ENCODE measurements at regions not wholly inside any gene's neighbourhood (a gene's known extent, or its start where the extent isn't known, plus 50 kb on each side); places are given as distances from the start of the nearest gene placed in this dataset.

DNA sequence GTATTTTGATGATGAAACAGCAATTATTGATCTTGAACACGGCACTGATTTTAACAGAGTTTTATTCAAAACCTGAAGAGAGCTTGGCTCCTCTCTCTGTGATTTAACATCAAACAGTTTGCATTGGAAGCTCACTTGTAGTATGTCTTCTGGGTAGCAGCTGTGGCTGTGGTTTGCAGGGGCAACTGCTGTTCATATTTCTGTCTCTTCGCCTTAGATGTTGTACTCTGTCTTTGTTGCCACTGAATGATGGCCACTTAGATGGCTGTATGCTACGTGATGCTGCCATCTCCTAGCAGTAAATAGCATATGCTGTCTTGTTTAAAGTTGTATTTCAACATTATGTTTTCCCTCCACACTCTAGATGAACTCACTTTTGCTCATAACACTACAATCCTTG, 1743.0 kb upstream of the TENM3 start:
- no peak for DNase-seq (ENCODE audit: low spot score)

DNA sequence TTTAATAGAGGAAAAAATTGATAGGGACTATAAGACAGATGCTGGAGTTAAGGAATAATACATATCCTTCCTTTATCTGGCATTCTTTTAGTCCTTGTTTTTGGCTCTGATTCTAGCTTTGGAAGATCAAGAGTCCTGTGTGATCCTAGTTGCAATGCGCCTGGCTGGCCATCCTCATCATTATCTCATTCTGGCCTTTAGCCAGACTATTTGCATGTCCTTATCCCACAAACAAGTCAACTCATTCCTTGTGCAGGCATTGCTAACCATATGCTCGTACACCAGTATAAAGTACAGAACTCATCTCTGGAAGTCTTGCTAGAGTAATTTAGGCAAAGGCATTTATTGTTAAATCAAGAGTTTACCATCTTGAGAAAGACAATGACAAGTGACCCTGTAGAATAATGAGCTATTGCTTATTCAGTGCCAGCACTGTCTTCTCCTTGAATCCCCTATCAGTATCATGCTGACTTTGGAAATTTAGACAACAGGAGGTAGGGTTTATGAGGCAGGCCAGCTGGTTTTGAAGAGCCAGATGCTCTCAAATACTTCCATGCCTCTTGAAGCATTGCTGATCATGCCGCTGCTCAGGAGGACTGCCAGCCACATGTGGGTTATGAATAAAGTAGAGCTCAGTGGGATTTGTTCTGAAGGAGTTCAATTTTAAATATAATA, 1730.3 kb upstream of the TENM3 start:
- DNase-seq (ENCODE audit: low spot score): no peak

DNA sequence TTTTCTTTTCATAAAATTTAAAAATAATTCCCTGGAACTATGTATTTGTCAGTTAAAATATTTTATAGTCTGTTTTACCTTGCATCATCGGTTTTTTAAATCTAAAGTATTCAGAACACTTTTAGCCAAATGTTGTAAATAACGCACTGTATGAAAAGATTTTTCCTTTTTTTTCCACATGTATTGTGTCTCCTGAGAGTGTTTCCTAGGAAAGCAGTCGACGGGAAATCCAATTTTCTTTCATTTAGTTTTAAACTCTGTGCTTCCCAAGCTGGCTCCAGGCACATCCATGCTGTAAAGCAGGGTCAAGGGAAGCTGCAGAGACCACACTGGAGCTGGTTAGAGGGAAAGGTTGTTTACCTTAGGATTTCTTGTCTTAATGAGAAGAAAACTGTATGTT, 1724.3 kb upstream of the TENM3 start:
- DNase-seq (ENCODE audit: low spot score): no peak

DNA sequence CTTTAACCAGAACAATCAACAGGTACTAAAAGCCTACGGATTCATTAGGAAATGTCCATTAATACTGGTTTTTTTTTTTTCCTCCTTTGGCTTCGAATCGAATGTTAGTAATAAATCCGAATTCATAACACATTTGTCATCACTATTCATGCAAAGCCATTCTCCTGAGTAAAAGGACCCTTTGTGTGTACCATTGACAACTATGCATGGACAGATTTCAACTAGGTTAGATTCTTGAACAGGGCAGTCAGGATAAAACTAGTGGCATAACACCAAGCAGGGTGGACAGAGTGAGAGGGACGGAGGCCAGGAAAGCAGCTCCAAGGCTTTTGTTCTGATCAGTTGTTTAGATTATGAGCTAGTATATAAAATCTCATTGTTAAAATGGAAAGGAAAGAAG, 1722.0 kb upstream of the TENM3 start:
- DNase-seq (ENCODE audit: low spot score): no peak

DNA sequence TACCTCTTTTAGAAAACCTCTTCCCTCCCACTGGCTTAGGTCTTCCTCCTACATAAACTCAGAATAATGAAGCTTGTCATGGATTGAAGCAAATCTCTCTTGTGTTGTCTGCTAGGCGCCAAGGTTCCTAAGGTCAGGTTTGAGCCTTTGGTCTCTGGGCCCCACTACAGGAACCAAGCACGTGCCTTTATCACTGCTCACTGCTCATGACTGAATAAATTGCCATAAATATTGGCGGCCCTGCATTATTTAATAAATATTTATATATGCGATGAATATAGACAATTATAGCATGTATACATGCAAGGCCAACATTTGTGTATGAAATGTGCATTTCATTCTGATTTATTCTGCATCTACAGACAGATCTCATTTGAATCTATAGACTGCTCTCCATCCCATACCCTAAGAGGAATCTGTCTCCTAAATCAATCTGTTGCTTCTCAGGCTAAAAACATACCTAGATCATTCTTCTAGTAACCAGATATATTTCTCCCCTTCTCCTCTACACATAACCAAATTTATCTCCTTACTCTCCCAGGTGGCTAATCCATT, 1717.6 kb upstream of the TENM3 start:
- no peak for DNase-seq (ENCODE audit: low spot score)

DNA sequence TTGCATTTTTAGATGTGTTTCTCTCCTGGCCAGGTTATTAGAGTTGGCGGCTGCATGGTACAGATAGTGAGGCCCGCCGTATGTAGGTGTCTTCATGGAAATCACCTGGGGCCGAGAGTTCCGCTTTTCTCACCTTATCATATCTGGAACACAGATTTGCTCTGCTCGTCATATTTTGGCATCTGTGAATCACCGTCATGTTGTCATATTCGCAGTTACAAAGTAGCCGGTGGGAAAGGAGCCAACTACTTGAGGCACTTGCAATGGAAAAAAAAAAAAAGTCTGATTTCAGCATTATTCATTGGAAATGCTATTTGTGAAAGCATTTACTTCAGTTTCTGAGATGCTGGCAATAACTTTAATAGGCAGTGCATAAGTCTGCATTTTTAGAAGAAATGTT, 1715.2 kb upstream of the TENM3 start:
- DNase-seq (ENCODE audit: low spot score): no peak

DNA sequence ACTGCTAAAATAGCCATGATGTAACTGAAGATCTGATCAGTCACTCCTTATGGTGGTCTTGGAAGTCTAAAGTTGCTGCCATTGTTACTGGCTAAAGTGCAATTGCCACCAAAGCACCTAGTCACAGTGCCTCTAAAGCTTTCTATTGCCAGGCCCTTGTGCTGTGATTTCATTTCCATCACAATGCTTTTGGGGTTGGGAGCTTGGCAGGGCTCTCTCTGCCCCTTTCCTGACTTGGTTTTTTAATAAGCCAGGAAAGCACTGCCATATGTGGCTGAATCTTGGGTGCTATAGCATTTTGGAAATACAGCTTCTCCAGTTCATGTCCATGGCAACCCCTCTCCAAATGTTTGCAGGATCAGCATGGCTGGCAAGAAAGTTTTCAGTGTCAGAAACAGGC, 1712.4 kb upstream of the TENM3 start:
- DNase-seq (ENCODE audit: low spot score): no peak

DNA sequence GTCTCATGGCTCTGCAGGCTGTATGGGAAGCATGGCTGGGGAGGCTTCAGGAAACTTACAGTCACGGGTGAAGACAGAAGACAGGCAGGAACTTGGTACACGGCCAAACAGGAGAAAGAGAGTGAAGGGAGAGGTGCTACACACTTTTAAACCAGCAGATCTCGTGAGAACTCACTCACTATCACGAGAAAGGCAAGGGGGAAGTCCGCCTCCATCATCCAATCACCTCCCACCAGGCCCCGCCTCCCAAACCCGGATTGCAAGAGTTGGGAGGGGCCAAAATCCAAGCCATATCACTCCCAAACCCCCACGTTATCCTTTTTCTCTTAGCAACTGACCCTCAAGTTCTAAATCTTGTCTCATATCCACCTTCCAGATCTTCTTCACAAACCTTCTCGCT, 1710.5 kb upstream of the TENM3 start:
- no peak for DNase-seq (ENCODE audit: low spot score)

DNA sequence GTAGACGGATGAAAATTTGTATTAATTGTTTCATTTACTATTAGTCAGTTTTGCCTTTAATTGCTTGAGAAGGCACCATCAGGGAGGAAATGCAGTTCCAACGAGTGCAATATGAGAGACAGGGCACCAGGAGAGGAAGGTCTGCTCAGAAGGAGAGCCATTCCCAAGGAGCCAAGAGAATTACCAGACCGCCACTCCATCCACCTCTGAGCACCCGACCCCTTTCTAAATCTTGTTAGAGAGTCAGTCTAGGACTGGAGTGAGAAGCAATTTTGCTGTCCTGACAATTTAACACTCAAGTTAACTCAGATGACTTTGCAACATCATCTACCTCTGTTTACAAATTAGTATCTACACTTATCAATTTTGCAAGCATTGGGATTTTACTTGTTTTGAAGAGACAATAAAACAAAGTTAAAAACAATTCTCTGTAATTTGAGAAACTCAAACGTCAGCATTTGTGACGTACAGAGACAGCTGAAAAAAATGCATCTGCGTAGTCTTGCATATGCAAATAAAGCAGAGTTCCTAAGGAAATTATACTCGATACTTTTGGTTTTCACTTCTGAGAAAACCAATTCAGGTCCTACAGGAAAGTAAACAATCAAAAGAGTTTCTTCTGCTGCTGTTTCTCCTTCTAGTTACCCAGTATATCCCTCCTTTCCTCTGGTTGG, 1704.7 kb upstream of the TENM3 start:
- no peak for DNase-seq (ENCODE audit: low spot score)

DNA sequence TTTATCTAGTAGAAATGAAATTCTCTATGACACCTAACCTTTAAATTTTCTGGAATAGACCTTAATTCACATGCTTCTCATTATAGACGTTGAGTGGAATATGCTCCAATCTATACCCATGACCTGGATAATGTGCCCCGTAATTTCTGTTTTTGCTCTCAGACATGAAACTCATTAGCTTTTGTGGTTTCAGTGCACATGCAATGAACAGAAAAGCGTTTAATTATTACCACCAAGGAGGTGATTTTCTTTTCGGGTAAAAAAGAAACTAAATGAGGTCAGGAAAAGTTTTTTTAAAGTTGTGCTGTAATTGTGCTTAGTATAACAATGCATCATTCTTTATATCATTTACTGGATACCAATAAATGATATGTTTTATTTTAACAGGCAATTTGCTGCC, 1703.9 kb upstream of the TENM3 start:
- no peak for DNase-seq (ENCODE audit: low spot score)

DNA sequence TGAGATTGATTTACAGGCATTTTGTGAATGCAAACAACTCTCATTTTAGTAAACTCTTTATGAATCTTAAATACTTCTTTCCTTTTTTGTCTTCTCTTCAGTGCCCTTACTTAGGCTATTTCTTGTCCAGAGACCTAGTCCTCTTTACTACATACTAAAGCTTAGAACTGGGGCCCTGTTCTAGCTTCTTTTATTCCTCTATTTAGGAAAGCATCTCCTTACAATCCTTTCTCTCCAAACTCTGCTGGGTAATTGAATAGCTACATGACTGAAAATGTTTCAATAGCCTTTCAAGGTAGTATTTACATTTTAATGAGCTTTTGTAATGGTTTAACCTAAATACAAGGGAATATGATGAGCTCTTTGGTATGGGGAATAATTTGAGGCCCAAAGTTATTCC, 1701.5 kb upstream of the TENM3 start:
- DNase-seq (ENCODE audit: low spot score): no peak

DNA sequence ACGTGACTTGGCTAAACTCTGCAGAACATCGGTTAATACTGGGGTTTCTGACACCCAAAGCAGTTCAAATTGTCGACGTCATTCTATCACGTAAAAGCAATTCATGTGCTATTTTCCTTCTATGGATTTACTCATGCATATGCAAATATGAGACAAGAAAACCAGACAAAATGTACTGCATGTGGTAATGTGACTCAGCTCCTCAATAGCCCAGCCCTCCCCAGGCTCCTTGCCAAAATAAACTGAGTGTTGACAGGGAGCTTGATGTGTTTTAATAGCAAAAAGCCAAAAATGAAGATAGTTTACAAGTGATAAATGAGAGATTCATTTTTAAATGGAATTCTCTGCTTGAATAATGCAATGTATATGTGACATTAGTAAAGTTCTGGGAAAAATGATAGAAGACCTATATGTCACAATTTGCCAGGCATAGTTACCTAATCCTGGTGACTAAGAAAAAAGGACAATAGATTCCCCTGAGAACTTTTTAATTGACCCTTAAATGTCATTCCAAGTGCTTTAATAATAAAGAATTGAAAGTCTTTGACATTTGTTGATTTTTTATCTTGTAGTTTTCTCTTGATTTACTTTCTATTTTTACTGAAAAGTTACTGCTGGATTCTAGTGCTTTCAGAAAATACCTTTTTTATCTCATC, 1700.6 kb upstream of the TENM3 start:
- no peak for DNase-seq (ENCODE audit: low spot score)

DNA sequence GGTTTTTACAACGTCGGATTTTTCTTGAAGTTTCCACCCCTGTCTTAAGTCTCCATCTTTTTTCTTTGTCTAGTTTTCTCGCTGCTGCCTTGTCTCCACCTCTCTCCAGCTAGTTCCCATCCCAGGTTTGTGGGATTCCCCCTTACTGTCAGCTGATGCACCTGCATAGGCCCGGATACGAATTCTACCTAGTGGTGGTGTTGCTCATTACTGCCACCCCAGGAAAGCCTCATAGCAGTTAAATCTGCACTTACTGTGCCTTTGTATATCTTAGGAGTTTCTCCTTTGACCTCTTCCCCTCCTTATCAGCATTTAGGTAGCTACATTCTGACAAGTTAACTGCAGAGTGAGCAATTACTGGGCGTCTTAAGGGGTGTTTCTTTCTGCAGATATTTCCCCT, 1693.1 kb upstream of the TENM3 start:
- DNase-seq (ENCODE audit: low spot score): no peak

DNA sequence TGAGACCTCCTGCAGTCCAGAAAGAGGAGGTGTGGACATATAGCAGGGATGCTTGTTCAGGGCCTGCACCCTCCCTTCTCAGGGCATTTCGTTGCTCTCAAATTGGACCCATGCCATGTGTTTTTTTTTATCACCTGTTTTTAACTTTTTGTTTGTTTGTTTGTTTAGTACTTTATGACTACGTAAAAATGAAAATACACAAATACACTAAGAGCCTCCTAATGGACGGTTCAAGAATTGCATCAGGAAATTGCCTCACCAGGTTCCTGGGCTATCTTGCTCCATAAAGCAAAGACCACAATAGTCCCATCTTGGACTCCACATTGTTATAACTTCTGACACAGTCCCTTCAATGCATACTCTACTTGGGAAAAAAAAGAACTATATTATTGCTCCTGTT, 1685.9 kb upstream of the TENM3 start:
- no peak for DNase-seq (ENCODE audit: low spot score)

DNA sequence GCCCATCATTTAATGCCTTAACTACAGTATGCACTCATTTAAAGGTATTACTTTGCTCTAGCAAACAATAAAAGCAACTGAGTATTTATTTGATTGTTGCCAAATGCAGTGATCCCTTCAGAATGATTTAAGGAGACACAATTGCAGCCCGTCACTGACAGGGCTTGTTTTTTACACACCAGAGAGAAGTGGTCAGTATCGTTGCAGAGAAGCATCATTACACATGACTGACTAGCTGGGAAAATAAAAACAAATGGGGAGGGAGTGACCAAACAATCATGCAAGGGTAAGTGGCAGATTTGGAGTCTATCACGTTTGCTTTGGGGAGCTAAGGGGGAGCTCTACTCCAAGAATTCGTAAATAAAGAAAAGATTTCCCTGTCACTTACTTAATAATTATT, 1685.3 kb upstream of the TENM3 start:
- no peak for DNase-seq (ENCODE audit: low spot score)

DNA sequence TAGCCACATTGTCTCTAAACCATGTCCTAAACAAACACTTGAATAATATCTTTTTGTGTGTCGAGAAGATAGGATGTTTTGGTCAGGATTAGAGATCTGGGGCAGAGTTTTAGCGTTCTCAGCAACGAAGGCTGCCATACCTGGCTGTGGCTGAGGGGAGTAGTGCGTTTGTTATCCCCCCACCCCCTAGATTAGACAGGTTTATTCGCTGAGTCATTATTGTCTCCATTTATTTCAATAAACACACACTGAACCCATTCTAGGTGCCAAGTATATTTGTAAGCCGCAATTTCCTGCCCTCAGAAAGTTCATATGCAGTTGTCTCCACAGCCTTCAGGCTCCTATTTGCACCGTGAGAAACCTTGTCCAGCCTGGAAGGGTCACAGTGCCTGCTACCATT, 1684.8 kb upstream of the TENM3 start:
- DNase-seq (ENCODE audit: low spot score): no peak

DNA sequence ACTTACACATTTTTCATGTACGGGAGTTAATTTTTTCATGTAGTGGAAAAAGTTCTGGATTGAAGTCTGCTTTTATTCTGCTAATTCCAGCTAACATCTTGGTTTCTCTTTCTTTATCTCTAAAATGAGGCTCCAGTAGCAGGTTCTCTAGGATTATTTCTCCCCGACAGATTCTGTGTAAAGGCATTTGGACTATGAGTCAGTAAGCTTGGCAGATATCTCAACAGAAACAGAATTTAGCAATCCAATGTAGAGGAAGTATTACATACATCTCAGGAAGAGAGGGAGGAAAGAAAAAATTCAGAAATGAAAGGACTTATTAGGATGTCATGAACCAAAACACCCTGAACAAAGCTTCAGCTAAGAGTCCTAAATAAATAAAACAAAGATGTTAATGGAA, 1682.3 kb upstream of the TENM3 start:
- DNase-seq (ENCODE audit: low spot score): no peak

DNA sequence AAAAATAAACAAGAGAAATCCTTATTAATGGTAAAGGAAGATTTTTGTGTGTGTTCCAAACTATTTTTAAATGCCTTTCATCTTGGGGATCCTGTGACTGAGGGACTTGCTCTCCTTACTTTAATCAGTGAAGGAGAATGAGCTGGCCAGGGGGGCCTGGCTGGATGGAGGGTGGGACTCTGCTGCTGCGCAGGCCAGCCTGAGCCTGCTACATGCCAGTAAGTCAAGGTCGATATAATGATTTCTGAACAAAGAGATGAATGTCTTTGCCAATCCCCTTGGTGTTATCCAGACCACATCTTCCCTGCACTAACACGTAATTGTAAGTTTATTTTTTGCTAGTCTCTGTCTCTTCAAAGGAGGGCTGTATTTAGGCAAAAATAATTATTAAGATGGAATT, 1679.2 kb upstream of the TENM3 start:
- DNase-seq (ENCODE audit: low spot score): no peak

DNA sequence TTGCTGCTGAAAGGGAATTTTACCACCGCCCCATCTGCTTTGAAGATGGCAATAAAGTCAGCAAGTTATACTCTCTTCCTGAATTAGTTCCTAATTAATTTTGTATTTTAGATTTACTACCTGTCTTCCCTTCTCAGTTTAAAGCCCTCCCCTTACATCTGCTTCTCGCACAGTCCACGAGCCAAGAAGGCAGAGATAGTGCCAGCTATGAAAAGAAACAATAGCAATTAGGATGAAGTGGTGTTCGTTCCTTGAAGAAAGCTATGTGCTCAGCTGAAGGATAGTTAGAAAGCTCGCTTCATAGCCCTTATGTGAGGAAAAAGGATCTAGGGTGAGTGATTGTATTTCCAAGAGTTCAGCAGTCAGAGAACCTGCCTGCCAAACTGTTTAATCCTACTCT, 1678.8 kb upstream of the TENM3 start:
- no peak for DNase-seq (ENCODE audit: low spot score)

DNA sequence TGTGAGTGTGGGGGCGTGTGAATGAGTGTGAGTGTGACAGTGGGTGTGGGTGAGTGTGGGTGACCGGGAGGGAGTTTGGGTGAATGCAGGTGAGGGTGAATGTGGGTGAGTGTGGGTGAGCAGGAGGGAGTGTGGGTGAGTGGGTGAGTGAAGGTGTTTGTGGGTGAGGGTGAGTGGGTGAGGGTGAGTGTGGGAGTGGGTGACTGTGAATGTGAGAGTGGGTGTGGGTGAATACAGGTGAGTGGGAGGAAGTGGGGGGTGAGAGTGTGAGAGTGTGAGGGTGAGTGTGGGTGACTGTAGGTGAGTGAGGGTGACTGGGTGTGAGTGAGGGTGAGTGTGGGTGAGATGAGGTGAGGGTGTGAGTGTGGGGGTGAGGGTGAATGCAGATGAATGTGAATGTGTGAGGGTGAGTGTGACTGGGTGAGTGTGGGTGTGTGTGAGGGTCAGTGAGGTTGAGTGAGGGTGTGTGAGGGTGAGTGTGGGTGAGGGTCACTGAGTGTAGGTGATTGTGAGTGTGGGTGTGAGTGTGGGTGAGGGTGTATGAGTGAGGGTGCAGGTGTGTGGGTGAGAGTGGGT, 1677.3 kb upstream of the TENM3 start:
- no peak for DNase-seq (ENCODE audit: low spot score)

DNA sequence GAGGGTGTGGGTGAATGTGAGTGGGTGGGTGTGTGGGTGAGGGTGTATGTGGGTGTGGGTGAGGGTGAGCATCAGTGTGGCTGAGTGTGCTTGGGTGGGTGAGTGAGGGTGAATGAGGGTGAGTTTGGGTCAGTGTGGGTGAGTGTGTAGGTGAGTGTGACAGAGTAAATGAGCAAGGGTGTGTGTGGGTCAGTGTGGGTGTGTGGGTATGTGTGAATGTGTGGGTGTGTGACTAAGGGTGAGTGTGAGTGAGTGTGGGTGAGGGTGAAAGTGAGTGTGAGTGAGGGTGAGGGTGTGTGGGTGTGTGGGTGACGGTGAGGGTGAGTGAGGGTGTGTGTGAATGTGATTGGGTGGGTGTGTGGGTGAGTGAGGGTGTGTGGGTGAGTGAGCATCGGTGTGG, 1676.7 kb upstream of the TENM3 start:
- no peak for DNase-seq (ENCODE audit: low spot score)

DNA sequence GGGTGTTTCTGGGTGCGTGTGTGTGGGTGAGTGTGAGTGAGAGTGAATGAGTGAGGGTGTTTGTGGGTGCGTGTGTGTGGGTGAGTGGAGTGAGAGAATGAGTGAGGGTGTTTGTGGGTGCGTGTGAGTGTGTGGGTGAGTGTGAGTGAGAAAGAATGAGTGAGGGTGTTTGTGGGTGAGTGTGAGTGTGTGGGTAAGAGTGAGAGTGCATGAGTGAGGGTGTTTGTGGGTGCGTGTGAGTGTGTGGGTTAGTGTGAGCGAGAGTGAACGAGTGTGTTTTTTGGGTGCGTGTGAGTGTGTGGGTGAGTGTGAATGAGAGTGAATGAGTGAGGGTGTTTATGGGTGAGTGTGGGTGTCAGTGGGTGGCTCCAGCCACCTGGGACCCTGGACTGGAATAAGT, 1676.1 kb upstream of the TENM3 start:
- DNase-seq (ENCODE audit: low spot score): no peak

DNA sequence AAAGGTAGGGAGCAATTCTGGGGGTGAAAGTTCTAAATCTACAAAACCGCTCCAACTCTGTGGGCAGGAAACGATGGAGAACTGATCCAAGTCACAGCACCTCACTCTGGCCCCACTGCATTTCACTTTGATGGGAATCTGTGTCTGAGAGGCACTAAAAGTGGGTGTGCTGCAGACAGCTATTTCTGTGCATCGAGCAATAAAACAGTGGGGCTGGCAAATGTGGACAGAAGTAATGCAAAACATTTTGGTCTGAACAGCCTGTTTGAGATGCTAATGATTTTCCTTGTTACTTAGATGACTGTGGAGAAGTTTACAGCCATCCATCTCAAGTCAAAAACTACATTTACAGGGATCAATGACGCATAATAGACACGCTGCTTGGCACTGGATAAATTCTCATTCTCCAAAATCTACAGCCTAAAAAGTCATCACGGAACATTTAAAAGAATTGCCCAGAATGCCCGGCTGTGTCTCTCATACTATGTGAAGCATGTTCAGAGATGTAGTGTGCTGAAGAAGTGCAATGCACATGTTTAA, 1671.6 kb upstream of the TENM3 start:
- no peak for DNase-seq (ENCODE audit: low spot score)

Measured in left forelimb (tissue), 1 donor.